Stomach (tissue), 4 donors: ENCODE measurements at regions not wholly inside any gene's neighbourhood (a gene's known extent, or its start where the extent isn't known, plus 50 kb on each side); places are given as distances from the start of the nearest gene placed in this dataset.

Experiments used
- POLR2AphosphoS5 ChIP-seq, 3 donors: sonication (generic); formaldehyde crosslinking; IDR thresholded peaks; one replicate each; pipeline ENCODE4 v1.6.1; 2016; ENCODE audit warnings: antibody characterized with exemption in 3 of 3
- TF ChIP-seq, protein P1 (sequence below), 7 experiments: fragments of 450-650 bp in 4 of 7; fragments of 200-600 bp in 3 of 7; sonication (generic) in 3 of 7; IDR thresholded peaks; one replicate each; pipeline ENCODE4 v1.5.1; 2016 to 2019; ENCODE audit warnings: antibody characterized with exemption in 7 of 7, control low read depth in 2 of 7, mild to moderate bottlenecking in 1 of 7

- no peak for TF ChIP-seq POLR2AphosphoS5 (IDR thresholded peaks at IDR 0.05)
- TF ChIP-seq, protein P1, sequence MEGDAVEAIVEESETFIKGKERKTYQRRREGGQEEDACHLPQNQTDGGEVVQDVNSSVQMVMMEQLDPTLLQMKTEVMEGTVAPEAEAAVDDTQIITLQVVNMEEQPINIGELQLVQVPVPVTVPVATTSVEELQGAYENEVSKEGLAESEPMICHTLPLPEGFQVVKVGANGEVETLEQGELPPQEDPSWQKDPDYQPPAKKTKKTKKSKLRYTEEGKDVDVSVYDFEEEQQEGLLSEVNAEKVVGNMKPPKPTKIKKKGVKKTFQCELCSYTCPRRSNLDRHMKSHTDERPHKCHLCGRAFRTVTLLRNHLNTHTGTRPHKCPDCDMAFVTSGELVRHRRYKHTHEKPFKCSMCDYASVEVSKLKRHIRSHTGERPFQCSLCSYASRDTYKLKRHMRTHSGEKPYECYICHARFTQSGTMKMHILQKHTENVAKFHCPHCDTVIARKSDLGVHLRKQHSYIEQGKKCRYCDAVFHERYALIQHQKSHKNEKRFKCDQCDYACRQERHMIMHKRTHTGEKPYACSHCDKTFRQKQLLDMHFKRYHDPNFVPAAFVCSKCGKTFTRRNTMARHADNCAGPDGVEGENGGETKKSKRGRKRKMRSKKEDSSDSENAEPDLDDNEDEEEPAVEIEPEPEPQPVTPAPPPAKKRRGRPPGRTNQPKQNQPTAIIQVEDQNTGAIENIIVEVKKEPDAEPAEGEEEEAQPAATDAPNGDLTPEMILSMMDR (IDR thresholded peaks at IDR 0.05), result no peak
Observed at GRCh38 chr2:53467467-53468180, 300.0 kb upstream of the CHAC2 start.
